H9 (cell line): ENCODE measurements at regions not wholly inside any gene's neighbourhood (a gene's known extent, or its start where the extent isn't known, plus 50 kb on each side); places are given as distances from the start of the nearest gene placed in this dataset.
A peak's percentile ranks its signal among the peaks of the same experiment; 100 is the strongest.

Experiments
- DNase-seq: peaks from one replicate; pipeline ENCODE4 v3.0.0-alpha.2; 2017
- H2AFZ ChIP-seq: one replicate; pipeline ENCODE4 v1.6.1; 2013; ENCODE audit warnings: mild to moderate bottlenecking, low read length, control low read depth, moderate library complexity
- H2AK5ac ChIP-seq: 2 replicates; pipeline ENCODE4 v1.6.1; 2013; ENCODE audit warnings: low read length, control low read depth, mixed read lengths; ENCODE audit not compliant: insufficient read length
- H2BK120ac ChIP-seq: one replicate; pipeline ENCODE4 v1.6.1; 2013; ENCODE audit warnings: low read depth, mild to moderate bottlenecking, low read length, control low read depth, inconsistent platforms; ENCODE audit not compliant: poor library complexity, severe bottlenecking
- H2BK12ac ChIP-seq: 2 replicates; pipeline ENCODE4 v1.6.1; 2013; ENCODE audit warnings: low read length, control low read depth, mixed read lengths, low read depth; ENCODE audit not compliant: insufficient read length
- H2BK15ac ChIP-seq: 2 replicates; pipeline ENCODE4 v1.6.1; 2013; ENCODE audit warnings: low read depth, low read length, control low read depth
- H2BK20ac ChIP-seq: one replicate; pipeline ENCODE4 v1.6.1; 2013; ENCODE audit warnings: low read depth, mild to moderate bottlenecking, low read length, control low read depth, inconsistent platforms; ENCODE audit not compliant: poor library complexity, severe bottlenecking
- H2BK5ac ChIP-seq: 2 replicates; pipeline ENCODE4 v1.6.1; 2013; ENCODE audit warnings: low read length, control low read depth, mixed read lengths; ENCODE audit not compliant: insufficient read length
- H3K14ac ChIP-seq: 2 replicates; pipeline ENCODE4 v1.6.1; 2013; ENCODE audit warnings: low read length, control low read depth; ENCODE audit not compliant: insufficient read depth
- H3K18ac ChIP-seq: 2 replicates; pipeline ENCODE4 v1.6.1; 2013; ENCODE audit warnings: low read depth, mild to moderate bottlenecking, mixed read lengths, low read length, control low read depth; ENCODE audit not compliant: insufficient read length
- H3K23ac ChIP-seq: 2 replicates; pipeline ENCODE4 v1.6.1; 2013; ENCODE audit warnings: low read length, control low read depth, mixed read lengths, low read depth; ENCODE audit not compliant: insufficient read length
- H3K23me2 ChIP-seq: 2 replicates; pipeline ENCODE4 v1.6.1; 2013; ENCODE audit warnings: low read depth, mild to moderate bottlenecking, mixed read lengths, low read length, control low read depth; ENCODE audit not compliant: insufficient read length, poor library complexity, severe bottlenecking
- H3K27ac ChIP-seq: 2 replicates; pipeline ENCODE4 v1.5.1; 2013; ENCODE audit warnings: low read length, control low read depth, mixed read lengths, low read depth; ENCODE audit not compliant: insufficient read length
- H3K27me3 ChIP-seq: 2 replicates; pipeline ENCODE4 v1.6.1; 2013; ENCODE audit warnings: low read length, control low read depth, inconsistent platforms; ENCODE audit not compliant: insufficient read depth
- H3K4ac ChIP-seq: 2 replicates; pipeline ENCODE4 v1.6.1; 2013; ENCODE audit warnings: low read depth, mild to moderate bottlenecking, control low read depth, inconsistent platforms, low read length, moderate library complexity
- H3K4me1 ChIP-seq: 2 replicates; pipeline ENCODE4 v1.6.1; 2013; ENCODE audit warnings: low read length, control low read depth, inconsistent platforms; ENCODE audit not compliant: insufficient read depth
- H3K4me2 ChIP-seq: 2 replicates; pipeline ENCODE4 v1.6.1; 2013; ENCODE audit warnings: low read length, control low read depth, mixed read lengths; ENCODE audit not compliant: insufficient read length, insufficient read depth
- H3K56ac ChIP-seq: 2 replicates; pipeline ENCODE4 v1.6.1; 2013; ENCODE audit warnings: low read depth, mild to moderate bottlenecking, mixed read lengths, low read length, control low read depth; ENCODE audit not compliant: insufficient read length
- H3K79me1 ChIP-seq: 2 replicates; pipeline ENCODE4 v1.6.1; 2013; ENCODE audit warnings: low read depth, mild to moderate bottlenecking, moderate library complexity, low read length, control low read depth, inconsistent platforms; ENCODE audit not compliant: insufficient read depth, poor library complexity, severe bottlenecking
- H3K79me2 ChIP-seq: 2 replicates; pipeline ENCODE4 v1.6.1; 2013; ENCODE audit warnings: low read length, control low read depth, inconsistent platforms; ENCODE audit not compliant: insufficient read depth
- H3K9ac ChIP-seq: 2 replicates; pipeline ENCODE4 v1.6.1; 2013; ENCODE audit warnings: low read length, control low read depth, mixed read lengths; ENCODE audit not compliant: insufficient read length; ENCODE audit errors: extremely low read depth
- H3K9me3 ChIP-seq: one replicate; pipeline ENCODE4 v1.6.1; 2013; ENCODE audit warnings: low read depth, low read length, inconsistent platforms; ENCODE audit not compliant: control insufficient read depth
- H3T11ph ChIP-seq: one replicate; pipeline ENCODE4 v1.6.1; 2013; ENCODE audit warnings: mild to moderate bottlenecking, low read length, control low read depth, inconsistent platforms
- H4K20me1 ChIP-seq: one replicate; pipeline ENCODE4 v1.6.1; 2013; ENCODE audit not compliant: control insufficient read depth, insufficient read length, insufficient read depth
- H4K5ac ChIP-seq: 2 replicates; pipeline ENCODE4 v1.6.1; 2013; ENCODE audit warnings: low read depth, mild to moderate bottlenecking, mixed read lengths, low read length, control low read depth; ENCODE audit not compliant: insufficient read length
- H4K8ac ChIP-seq: replicated peaks from 2 replicates; pipeline ENCODE4 v1.6.1; 2013; ENCODE audit warnings: low read length, control low read depth, mixed read lengths, low read depth; ENCODE audit not compliant: insufficient read length
- H4K91ac ChIP-seq: 2 replicates; pipeline ENCODE4 v1.6.1; 2013; ENCODE audit warnings: low read depth, mild to moderate bottlenecking, moderate library complexity, mixed read lengths, low read length, control low read depth; ENCODE audit not compliant: insufficient read length
- H3K27ac Mint-ChIP-seq, 3 experiments: 2 replicates in 2 of 3; 3 replicates in 1 of 3; pipeline ENCODE4 v1.8.0; 2020 to 2021; ENCODE audit warnings: mixed read lengths in 3 of 3, mild to moderate bottlenecking in 1 of 3, moderate library complexity in 1 of 3
- H3K27me3 Mint-ChIP-seq: 2 replicates; pipeline ENCODE4 v1.8.0; 2021; ENCODE audit warnings: low read depth, mild to moderate bottlenecking, moderate library complexity, mixed read lengths
- H3K36me3 Mint-ChIP-seq, 3 experiments: 2 replicates in 2 of 3; 3 replicates in 1 of 3; pipeline ENCODE4 v1.8.0; 2020 to 2021; ENCODE audit warnings: low read depth in 3 of 3, mixed read lengths in 3 of 3; ENCODE audit not compliant: insufficient read depth in 1 of 3
- H3K4me1 Mint-ChIP-seq, 2 experiments: 2 replicates each; pipeline ENCODE4 v1.8.0; 2020; ENCODE audit warnings: mixed read lengths in 2 of 2
- H3K4me3 Mint-ChIP-seq, 2 experiments: 2 replicates in 1 of 2; 3 replicates in 1 of 2; pipeline ENCODE4 v1.8.0; 2020 to 2021; ENCODE audit warnings: mild to moderate bottlenecking in 2 of 2, mixed read lengths in 2 of 2, moderate library complexity in 1 of 2
- H3K9me3 Mint-ChIP-seq, 2 experiments: 2 replicates in 1 of 2; 3 replicates in 1 of 2; pipeline ENCODE4 v1.8.0; 2020; ENCODE audit warnings: mild to moderate bottlenecking in 2 of 2, mixed read lengths in 2 of 2, moderate library complexity in 1 of 2
- CTCF ChIP-seq: fragments of 200-600 bp; sonication (generic); conservative IDR thresholded peaks from 3 replicates; pipeline ENCODE4 v1.8.0; 2021; ENCODE audit warnings: antibody characterized with exemption, mild to moderate bottlenecking
- WGBS: extraction: QIAGEN DNeasy Blood & Tissue Kit; methylation state at CpG from one replicate; pipeline ENCODE4 v1.1.7; 2013; ENCODE audit warnings: missing lambda C conversion rate, low lambda C conversion rate, mixed read lengths; ENCODE audit not compliant: insufficient read length; ENCODE audit errors: extremely low coverage; 5-methylcytosine and 5-hydroxymethylcytosine counted together

GRCh38 chr19:20333508-20333907, 166.5 kb downstream of the ZNF486 start:
- Histone ChIP-seq H2BK20ac (peak overlapping the region; percentile 60), H3K18ac (no peak overlapping the region), H3K79me2 (no peaks in the 10 kb centered on the region), H2BK5ac (no peak overlapping the region), H3K9me3 (no peaks in the 10 kb centered on the region), H4K8ac (no peak overlapping the region), H3K4ac (no peak overlapping the region), H2AK5ac (no peak overlapping the region), H4K5ac (no peak overlapping the region), H3K27ac (no peak overlapping the region), H3K9ac (no peak overlapping the region), H2AFZ (no peak overlapping the region), H4K20me1 (no peaks in the 10 kb centered on the region), H3K56ac (no peak overlapping the region), H2BK12ac (no peak overlapping the region), H2BK120ac (no peak overlapping the region), H2BK15ac (no peak overlapping the region), H3K4me2 (no peak overlapping the region), H3K23me2 (no peaks in the 10 kb centered on the region), H3K23ac (no peak overlapping the region), H3T11ph (no peak overlapping the region), H4K91ac (no peak overlapping the region), H3K4me1 (no peaks in the 10 kb centered on the region), H3K14ac (no peak overlapping the region), H3K79me1 (no peaks in the 10 kb centered on the region), H3K27me3 (no peaks in the 10 kb centered on the region)
- no CpG with 5 or more reads among the region's 1 CpG for WGBS
- H3K4me3 Mint-ChIP-seq: no peak overlapping the region
- no peak for DNase-seq
- no peak for TF ChIP-seq CTCF
- H3K27ac Mint-ChIP-seq: no peak overlapping the region
- H3K4me1 Mint-ChIP-seq: no peaks in the 10 kb centered on the region
- peaks cover 3 to 8% (median 7%) of the 10 kb centered on the region in 3 experiments; a peak in 5 of 7 replicates for H3K36me3 Mint-ChIP-seq
- peaks cover 13 to 17% of the 10 kb centered on the region in 2 experiments; a peak in 4 of 5 replicates for H3K9me3 Mint-ChIP-seq
- no peaks in the 10 kb centered on the region for H3K27me3 Mint-ChIP-seq
